SHP77 treated with DMSO at 0.1 percent for 48 hours (cell line): ENCODE measurements at regions not wholly inside any gene's neighbourhood (a gene's known extent, or its start where the extent isn't known, plus 50 kb on each side); places are given as distances from the start of the nearest gene placed in this dataset.
"Not testable (repeated sequence)": the region's sequence is repeated elsewhere in the genome, so short reads cannot be mapped to it uniquely, and the experiment has no call there.

Source experiments
- DNase-seq: peaks from one replicate; lab custom pipeline; 2025; lab: John Stamatoyannopoulos, UW

DNA sequence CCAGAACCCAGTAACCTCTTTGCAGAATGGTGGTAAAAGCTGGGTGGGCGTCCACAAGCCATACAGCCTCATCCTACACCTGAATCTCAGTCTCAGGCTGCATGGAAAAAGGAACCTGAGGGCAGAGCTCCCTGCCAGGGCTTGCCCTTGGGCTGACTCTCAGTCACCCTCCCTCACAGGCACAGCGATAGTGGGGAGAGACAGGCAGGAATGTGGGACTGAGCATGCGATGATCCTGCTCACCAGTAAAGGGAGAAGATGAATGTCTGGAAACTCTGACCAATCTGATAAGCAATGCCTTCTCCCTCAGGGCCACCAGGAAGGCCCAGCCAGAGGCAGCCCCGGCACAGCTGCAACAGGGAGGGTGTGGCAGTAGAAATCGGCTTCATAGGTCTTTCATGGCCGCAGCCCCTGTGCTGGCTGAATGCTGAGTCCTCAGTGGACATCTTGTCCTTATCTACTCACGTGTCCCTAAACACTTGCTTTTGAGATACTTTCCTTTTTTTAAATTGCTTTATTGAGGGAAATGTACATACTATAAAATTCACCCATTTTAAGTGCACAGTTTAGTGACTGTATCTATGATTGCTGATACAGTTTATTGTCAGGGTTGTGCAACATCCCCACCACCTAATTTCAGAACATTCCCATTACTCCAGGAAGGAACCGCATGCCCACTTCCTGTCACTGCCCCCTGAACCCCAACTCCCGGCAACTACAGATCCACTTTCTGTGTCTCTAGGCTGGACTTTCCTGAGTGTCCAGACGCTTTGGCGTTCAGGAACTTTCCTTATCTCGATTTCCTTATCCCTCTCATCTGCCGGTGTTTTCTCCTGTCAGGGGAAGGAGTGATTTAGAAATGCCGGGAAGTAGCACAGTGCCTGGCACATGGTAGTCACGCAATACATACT, 258.1 kb downstream of the PCNX1 start:
- no peak for DNase-seq

DNA sequence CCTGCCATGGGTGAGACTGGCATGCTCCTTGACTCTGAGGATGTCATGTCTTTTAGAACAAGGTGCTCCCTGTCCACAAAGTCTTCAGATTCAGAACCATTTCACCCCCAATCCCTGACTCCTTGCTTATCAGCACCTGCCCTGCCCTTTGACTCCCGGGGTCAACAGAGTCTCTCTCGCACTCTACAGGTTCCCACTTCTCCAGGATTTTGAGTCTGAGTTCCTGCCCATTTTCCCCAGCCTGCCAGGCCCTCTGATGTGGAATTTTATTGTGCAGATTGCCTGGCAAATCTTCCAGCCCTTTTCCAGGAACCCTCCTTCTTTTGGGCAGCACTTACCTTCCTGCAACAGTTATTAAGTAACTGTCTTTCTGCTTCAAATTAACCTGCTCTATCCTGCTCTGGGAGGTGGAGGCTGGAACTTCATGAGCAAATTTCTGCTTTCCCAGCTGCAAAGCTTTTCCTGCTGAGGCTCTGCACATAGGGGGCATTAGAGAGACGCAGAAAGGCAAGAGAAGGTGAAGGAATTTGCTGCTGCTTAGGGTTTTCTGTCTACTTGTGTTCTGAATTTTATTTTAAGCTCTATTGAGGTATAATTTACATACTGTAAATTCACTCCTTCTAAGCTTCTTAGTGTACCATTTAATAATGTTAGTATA, 259.1 kb downstream of the PCNX1 start:
- DNase-seq, result no peak

DNA sequence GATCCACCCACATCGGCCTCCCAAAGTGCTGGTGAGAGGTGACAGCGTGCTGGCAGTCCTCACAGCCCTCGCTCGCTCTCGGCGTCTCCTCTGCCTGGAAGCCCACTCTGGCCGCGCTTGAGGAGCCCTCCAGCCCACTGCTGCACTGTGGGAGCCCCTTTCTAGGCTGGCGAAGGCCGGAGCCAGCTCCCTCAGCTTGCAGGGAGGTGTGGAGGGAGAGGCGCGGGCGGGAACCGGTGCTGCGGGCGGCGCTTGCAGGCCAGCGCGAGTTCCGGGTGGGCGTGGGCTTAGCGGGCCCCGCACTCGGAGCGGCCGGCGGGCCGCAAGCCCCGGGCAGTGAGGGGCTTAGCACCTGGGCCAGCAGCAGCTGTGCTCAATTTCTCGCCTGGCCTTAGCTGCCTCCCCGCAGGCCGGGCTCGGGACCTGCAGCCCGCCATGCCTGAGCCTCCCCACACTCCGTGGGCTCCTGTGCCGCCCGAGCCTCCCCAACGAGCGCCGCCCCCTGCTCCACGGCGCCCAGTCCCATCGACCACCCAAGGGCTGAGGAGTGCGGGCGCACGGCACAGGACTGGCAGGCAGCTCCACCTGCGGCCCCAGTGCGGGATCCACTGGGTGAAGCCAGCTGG, 260.2 kb downstream of the PCNX1 start:
- DNase-seq, result not testable (repeated sequence)

DNA sequence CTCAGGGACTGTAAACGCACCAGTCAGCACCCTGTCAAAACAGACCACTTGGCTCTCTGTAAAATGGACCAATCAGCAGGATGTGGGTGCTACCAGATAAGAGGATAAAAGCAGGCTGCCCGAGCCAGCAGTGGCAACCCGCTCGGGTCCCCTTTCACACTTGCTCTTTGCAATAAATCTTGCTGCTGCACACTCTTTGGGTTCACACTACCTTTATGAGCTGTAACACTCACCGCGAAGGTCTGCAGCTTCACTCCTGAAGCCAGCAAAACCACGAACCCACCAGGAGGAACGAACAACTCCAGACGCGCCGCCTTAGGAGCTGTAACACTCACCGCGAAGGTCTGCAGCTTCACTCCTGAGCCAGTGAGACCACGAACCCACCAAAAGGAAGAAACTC, 260.9 kb downstream of the PCNX1 start:
- not testable (repeated sequence) for DNase-seq

DNA sequence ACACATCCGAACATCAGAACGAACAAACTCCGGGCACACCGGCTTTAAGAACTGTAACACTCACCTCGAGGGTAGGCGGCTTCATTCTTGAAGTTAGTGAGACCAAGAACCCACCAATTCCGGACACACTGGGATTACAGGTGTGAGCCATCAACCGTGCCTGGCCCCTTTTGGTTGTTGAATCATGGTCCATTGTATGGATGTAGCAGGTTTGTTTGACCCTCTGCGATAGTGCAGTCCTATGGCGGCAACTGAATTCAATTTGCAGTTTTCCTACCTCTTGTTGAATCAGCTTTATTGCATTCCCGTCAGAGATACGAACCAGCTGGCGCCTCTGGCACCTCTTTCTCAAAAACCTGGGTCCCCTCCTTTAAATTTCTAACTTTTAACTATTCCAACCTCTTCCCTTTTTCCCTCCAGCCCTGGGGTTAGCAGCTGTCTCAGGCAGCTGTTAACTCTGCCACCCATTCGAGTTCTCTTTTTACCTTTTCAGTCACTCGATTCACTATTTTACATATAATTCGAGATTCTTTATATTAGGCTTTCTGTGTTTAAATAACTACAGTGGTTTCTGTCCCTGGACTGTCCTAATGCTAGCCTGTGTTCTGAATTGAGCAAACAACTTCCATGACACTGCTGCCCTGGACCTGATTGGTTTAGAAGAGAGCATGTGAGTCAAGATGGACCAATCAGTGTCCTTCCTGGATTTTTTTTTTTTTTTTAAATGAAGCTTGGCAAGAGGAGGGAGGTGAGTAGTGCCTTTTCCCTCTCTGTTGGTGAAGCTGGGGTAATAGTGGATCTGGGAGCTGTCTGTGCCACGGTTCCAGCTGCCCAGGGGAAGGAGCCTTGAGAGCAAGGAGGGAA, 261.5 kb downstream of the PCNX1 start:
- no peak for DNase-seq

DNA sequence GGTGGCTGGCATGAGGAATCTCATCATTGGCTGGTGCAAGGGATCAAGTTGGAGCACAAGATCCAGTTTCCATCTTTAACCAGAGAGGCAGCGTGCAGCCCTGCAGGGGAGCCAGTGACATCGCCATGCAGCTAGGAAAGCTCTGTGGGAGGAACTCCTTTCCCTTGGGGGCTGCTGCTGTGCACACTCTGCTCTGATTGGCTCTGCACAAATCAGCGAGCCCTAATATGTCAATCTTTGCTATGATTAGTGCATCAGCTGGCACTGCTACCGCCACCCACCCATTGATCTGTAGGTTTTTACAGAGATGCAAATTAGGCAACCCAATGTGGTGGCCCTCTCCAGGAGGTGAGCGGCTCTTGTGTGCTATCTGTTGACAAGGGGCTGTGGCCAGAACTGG, 262.6 kb downstream of the PCNX1 start:
- DNase-seq, result no peak

DNA sequence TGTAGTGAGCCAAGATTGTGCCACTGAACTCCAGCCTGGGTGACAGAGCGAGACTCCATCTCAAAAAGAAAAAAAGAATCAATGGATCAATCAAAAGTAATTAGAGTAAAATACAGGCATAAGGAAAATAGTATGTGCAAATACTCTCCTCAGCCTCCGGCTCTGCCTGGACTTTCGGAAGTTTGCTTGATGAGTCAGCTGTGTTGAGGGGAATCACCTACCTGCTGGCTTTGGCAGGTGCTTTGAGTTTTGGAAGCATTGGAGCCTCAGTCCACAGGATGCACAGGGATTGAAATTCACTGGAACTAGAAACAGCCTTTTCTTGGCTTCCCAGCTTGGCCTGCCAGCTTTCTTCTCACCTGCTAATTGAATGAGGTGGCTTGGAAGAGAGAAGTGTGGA, 268.2 kb downstream of the PCNX1 start:
- no peak for DNase-seq

DNA sequence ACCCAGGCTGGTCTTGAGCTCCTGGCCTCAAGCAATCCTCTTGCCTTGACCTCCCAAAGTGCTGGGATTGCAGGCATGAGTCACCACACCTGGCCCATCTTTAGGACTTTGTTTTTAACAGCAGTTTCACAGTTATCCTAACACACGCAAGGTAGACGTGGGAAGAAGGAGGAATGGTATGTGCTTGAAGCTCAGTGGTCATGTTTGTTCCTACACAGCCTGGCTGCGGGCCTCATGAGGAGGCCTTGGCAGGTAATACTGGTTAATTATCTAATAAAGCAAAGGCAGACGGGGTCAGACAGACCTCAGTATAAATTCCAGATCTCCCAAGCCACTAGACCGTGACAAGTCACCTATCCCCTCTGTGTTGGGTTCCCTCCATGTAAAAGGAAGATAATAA, 271.8 kb downstream of the PCNX1 start:
- no peak for DNase-seq

DNA sequence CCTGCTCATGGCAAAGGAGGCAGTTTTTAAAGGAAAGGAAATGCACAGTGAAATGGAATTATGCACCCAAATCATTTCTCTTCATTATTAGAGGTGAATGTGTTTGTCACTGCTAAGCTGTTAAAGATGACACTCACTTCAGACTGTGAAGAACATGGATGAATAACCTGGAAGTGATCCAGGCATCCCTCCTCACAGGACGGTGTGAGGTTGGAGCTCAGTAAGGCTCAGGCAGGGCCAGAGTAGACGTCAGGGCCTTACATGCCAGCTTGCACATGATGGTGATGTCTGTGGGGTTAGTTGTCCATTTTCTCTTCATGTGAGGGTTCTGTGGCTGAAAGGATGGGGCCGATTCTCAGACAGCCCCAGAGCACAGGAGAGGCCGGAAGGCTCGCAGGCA, 273.1 kb downstream of the PCNX1 start:
- no peak for DNase-seq

DNA sequence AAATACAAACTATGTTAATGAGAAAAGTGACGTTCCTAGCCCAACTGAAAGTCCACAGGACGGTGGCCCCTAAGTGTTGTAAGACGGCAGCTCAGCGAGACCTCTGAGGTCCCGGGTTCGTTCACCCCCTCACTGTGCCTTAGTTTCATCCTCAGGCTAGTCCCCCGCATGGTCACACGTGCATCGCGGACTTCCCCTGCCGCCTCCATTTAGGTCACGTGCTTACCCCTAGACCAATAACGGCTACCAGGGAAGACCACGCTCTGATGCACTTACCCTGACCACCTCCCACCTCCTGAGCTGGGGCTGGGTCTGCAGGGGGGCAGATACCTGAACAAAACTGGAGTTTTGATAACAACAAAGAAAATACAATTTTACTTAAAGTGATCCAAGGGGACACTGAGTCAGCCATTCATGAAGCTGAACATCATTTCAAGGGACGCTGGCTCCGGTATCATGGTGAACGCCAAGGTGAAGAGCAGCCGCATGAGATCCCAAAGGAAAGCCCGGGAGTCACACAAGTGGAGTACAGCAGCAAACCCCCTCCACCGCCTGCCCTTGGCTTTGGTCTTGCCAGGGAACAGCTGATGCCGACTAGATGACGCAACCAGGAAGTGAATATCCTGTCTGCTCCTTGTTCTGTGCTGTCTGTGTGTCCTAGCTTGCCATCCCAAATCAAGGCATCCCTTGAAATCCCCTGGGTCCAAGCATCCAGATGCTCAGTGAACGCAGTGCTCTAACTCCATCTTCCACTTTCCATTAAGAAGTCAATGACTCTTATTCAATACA, 274.1 kb downstream of the PCNX1 start:
- no peak for DNase-seq

DNA sequence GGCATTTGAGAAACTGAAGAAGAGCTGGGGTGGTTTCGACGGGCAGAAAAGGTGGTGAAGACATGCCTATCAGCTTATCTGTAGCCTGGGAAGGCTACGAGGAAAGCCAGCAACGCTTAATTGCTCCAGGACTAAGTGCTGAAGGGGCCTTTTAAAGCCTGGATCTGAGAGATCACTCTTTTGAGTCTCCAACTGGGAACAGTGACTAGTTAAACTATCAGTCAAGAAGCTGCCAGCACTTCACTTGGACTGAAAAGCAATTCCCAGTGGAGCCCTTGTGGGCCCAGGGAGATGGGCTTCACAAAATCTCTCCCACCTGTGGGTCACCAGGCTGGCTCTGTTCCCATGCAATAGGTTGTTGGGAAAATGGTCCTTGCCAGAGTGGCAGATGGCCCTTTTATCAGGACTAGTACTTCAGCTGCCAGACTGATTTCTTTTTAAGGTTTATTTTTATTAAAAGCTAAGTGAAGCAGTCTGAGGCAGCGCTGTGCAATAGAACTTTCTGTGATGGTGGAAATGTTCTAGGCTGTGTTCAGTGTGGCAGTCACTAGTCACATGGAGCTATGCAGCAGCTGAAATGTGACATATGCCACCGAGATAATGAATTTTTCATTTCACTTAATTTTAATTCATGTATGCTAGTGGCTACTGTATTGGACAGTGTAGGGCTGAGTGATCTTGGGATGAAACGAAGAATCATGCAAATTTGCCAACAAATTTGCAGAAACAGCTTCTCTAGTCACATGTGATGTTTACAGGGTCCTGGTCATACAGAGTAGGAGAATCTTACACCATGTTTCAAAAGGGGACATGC, 276.8 kb downstream of the PCNX1 start:
- no peak for DNase-seq

DNA sequence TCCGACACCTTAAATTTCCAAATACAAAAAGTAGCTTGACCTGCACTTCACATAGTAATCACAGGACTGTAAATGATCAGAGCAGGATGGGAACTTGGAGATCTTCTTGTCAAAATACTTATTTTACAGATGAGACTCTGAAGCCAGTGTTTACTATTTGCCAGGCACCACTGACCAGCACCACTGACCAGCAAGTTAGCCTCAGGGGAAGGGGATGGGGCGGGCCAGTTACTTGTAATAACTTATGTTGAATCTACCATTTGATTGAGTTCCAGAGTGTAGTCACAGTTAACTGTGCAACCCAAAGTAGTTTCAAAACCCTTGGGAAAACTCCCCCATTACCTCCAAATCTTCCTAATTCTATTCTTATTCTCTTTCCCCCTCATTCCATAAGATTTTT, 278.4 kb downstream of the PCNX1 start:
- DNase-seq, result no peak

DNA sequence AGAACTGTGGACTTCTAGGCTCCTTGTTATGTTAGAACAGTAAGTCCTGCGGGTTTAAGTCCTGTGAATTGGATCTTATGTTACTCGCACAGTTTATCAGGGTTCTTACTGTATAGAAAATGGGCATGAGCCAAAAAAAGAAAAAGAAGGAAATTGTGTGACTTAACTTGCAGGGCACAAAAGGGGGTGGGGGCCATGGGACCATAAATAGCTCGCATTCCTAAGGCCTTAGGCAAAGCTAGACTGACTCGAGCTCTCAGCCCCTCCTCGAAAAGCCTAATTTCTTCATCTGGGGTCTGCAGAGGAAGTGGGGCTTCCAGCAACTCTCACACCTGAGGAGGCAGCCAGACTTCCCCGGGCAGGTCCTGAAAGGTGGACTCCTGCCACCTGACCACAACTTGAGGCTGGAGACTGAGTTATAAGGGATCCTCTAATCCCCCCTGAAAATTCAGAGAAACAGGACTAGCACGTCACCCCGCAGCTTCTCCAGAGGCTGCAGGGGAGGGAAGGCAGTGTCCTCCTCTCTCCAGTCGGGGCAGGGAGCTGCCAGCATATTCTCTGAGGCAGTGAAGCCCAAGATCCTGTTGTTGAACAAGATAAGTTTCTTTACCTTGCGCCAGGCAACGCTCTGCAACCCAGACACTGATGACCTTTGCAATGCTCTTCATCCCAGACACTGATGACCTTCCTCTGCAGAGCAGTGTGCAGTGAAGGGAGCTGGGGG, 280.5 kb downstream of the PCNX1 start:
- no peak for DNase-seq

DNA sequence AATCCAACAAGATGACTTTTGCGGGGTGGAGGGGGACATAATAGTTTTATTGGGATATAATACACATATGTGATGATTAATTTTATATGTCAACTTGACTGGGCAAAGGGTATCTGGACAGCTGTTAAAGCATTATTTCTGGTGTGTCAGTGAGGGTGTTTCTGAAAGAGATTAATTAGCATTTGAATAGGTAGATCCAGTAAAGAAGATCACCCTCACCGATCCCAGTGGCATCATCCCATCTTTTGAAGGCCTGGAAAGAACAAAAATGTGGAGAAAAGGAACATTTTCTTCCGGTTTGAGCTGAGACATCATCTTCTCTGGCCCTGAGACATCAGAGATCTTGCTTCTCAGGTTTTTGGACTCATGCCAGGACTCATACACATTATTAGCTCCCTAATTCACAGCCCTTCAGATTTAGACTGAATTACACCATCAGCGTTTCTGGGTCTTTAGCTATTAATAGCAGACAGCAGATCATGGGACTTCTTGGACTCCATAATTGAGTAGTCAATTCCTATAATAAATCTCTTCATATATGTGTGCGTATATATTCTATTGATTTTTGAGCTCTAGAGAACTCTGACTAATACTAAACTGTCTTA, 283.6 kb downstream of the PCNX1 start:
- DNase-seq, result no peak

DNA sequence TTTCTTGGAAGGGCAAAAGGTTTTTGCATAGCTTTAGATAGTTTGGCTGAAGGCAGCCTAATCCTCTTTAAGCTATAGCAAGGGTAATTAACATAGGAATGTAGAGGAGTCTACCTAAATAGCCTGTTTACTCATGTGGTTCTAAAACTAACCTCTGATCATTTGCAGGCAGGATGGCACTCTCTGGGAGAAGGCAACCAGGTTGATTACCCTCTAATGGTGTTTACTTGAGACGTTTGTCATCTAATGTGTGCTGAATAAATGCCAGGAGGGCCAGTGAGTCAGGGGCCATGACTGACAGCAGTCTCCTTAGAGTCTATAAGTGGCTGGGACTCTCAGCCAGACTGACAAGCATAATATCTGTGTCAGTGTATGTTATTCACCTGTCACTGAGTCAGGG, 286.4 kb downstream of the PCNX1 start:
- DNase-seq, result no peak

DNA sequence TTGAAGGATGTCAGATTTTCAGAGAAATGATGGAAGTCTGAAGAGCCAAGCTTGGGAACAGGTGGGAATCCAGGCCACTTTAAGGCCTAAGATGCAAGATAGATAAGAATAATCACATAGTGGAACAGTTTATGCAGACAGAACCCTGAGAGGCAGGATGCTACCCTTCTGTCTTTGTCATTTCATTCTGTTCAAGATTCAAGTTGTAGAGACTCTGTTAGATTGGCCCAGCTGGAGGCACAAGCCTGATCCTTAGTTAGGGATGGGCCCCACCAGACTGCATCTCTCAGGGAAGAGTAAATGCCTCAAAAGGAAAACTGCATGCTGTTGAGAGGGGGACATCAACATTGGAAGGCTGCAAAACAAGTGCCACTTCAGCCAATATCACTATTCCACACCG, 287.0 kb downstream of the PCNX1 start:
- no peak for DNase-seq

DNA sequence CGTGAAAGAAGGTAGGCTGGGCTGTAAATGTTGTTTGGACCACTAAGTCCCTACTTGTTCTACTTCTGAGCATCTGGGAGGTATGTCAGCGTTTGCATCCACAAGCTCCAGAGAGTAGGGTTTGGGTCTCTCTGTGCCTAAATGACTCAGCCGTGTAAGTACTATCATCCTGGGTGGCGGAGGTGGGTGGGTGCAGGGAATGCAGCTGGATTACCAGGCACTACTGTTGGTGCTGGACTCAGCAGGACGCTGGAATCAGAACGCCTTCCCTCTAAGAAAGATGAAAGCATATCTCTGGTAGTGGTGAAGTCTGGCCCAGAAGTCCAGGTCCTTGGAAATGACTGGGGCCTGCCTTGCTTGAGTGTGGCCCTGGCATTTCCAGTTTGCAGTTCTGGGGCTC, 289.7 kb downstream of the PCNX1 start:
- no peak for DNase-seq

DNA sequence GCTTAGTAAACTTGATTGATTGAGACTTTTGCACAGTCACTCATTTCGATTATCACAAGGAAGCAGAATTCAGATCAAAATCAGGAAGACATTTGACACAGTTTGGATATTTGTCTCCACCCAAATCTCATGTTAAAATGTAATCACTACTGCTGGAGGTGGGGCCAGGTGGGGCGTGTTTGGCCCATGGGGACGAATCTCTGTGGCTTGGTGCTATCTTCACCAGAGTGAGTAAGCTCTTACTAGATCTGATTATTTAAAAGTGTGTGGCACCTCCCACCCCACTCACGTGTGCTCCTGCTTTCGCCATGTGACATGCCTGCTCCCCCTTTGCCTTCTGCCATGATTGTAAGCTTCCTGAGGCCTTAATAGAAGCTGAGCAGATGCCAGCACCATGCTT, 291.4 kb downstream of the PCNX1 start:
- no peak for DNase-seq

DNA sequence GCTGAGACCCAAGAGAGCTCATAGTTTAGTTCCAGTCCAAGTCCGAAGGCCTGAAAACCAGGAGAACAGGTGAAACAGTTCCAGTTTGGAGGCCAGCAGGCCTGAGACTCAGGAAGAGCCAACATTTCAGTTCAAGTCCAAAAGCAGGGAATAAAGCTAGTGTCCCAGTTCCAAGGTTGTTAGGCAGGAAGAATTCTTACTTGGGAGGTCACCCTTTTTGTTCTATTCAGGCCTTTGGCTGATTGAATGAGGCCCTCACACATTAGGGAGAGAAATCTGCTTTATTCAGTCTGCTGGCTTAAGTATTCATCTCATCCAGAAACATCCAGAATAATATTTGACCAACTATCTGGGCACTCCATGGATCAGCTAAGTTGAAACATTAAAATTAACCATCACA, 294.6 kb downstream of the PCNX1 start:
- no peak for DNase-seq
